ENCODE measurements at regions not wholly inside any gene's neighbourhood (a gene's known extent, or its start where the extent isn't known, plus 50 kb on each side); places are given as distances from the start of the nearest gene placed in this dataset.
"Not testable (repeated sequence)": the region's sequence is repeated elsewhere in the genome, so short reads cannot be mapped to it uniquely, and the experiment has no call there.

- intact Hi-C loops (cut with DNase I): no loop called here
- Histone ChIP-seq H3K36me3 (no peaks in the 10 kb centered on the region), H3K27me3 (no peaks in the 10 kb centered on the region), H3K9me3 (no peaks in the 10 kb centered on the region), H3K4me3 (no peak overlapping the region), H3K27ac (no peak overlapping the region), H3K4me1 (no peaks in the 10 kb centered on the region)
- 6 to 41% (median 30%) methylated on average over 1 of the region's 1 CpG for WGBS, 4 donors
- DNase-seq (no peak), ATAC-seq (no peak)
- TF ChIP-seq POLR2A (IDR thresholded peaks at IDR 0.05) (no peak), CTCF (IDR thresholded peaks at IDR 0.05) (no peak)
Measured at GRCh38 chr18:14189858-14190257, 57.6 kb upstream of the ZNF519 start.

- intact Hi-C loops (cut with DNase I); H3K27ac ChIP-seq; H3K9me3 ChIP-seq; H3K27me3 ChIP-seq; H3K4me3 ChIP-seq; DNase-seq; H3K36me3 ChIP-seq; ATAC-seq; H3K4me1 ChIP-seq: not testable (repeated sequence)
- 68 to 82% (median 78%) methylated on average over 4 of the region's 4 CpGs for WGBS, 4 donors
Measured at GRCh38 chr18:14188751-14189406, 56.6 kb upstream of the ZNF519 start.
